A549 (cell line): ENCODE measurements at regions not wholly inside any gene's neighbourhood (a gene's known extent, or its start where the extent isn't known, plus 50 kb on each side); places are given as distances from the start of the nearest gene placed in this dataset.

Experiments
- ATAC-seq, 2 experiments: fragments of 200-7000 bp in 1 of 2; fragments of >200 bp in 1 of 2; cut with Nextera tagmentation in 1 of 2; cut with Tn5 transposase in 1 of 2; 3 replicates each; pipeline versions ENCODE4 v1.8.0 to v1.9.1; 2018 to 2020; ENCODE audit warnings: mild to moderate bottlenecking in 1 of 2, moderate library complexity in 1 of 2
- CTCF ChIA-PET: fragments of 300-600 bp; sonication (Branson Sonifier 250); formaldehyde crosslinking; extraction: SDS; loops from one replicate; lab custom pipeline; 2021; ENCODE audit warnings: antibody characterized with exemption, inconsistent platforms; lab: Yijun Ruan, JAX
- POLR2A ChIA-PET: fragments of 350-600 bp; formaldehyde crosslinking; extraction: SDS; loops from one replicate; lab custom pipeline; 2021; ENCODE audit warnings: antibody characterized with exemption, inconsistent platforms; lab: Yijun Ruan, JAX
- DNase-seq, 2 experiments: peaks; one replicate each; pipeline versions ENCODE4 v3.0.0 to v3.0.0-alpha.2; 2011 to 2016; ENCODE audit warnings: low read depth in 1 of 2, low spot score in 1 of 2
- FAIRE-seq: peaks from 2 replicates; lab custom pipeline; 2011; peaks lifted over from hg19 to GRCh38; lab: Jason Lieb, UNC
- H3K27ac ChIP-seq, 2 experiments: fragments of >200 bp; sonication (Bioruptor Twin); formaldehyde crosslinking; 3 replicates each; pipeline ENCODE4 v1.5.1; 2016 to 2017
- H3K4me1 ChIP-seq: fragments of >200 bp; sonication (Bioruptor Twin); formaldehyde crosslinking; 3 replicates; pipeline ENCODE4 v1.6.1; 2016
- H3K4me2 ChIP-seq: fragments of >200 bp; sonication (Bioruptor Twin); formaldehyde crosslinking; 3 replicates; pipeline ENCODE4 v1.6.1; 2016
- H3K4me3 ChIP-seq: fragments of >200 bp; sonication (Bioruptor Twin); formaldehyde crosslinking; 3 replicates; pipeline ENCODE4 v1.5.1; 2016
- H3K9me3 ChIP-seq: fragments of >200 bp; sonication (Bioruptor Twin); formaldehyde crosslinking; 3 replicates; pipeline ENCODE4 v1.6.1; 2016
- BHLHE40 ChIP-seq: IDR thresholded peaks from 2 replicates; pipeline ENCODE4 v1.6.1; 2012; ENCODE audit warnings: low read depth, low read length, inconsistent platforms
- CBX8 ChIP-seq: fragments of 200-600 bp; sonication (generic); IDR thresholded peaks from 2 replicates; pipeline ENCODE4 v1.6.1; 2016
- EP300 ChIP-seq, 2 experiments: fragments of >200 bp; sonication (Bioruptor Twin); formaldehyde crosslinking; IDR thresholded peaks; 2 replicates in 1 of 2; 3 replicates in 1 of 2; pipeline ENCODE4 v1.6.1; 2016 to 2017
- ESRRA ChIP-seq: fragments of 150-350 bp; IDR thresholded peaks from 2 replicates; pipeline ENCODE4 v1.6.1; 2014; ENCODE audit warnings: mild to moderate bottlenecking, low read length, borderline replicate concordance
- GATA3 ChIP-seq: IDR thresholded peaks from 2 replicates; pipeline ENCODE4 v1.6.1; 2012; ENCODE audit warnings: borderline replicate concordance
- HOXB13 ChIP-seq: fragments of 250-450 bp; sonication (Bioruptor Pico); IDR thresholded peaks from 2 replicates; pipeline ENCODE4 v1.5.0; 2020; ENCODE audit warnings: low read depth, mild to moderate bottlenecking, moderate library complexity
- KDM1A ChIP-seq: fragments of 200-600 bp; sonication (generic); IDR thresholded peaks from 2 replicates; pipeline ENCODE4 v1.6.1; 2016; ENCODE audit warnings: low read depth, mild to moderate bottlenecking
- MAFK ChIP-seq: fragments of 450-650 bp; IDR thresholded peaks from 2 replicates; pipeline ENCODE4 v1.6.1; 2014; ENCODE audit not compliant: partially characterized antibody
- MYC ChIP-seq: IDR thresholded peaks from 2 replicates; pipeline ENCODE4 v1.6.1; 2012; ENCODE audit warnings: mild to moderate bottlenecking, inconsistent platforms, low read length, improper control_type of control experiment, borderline replicate concordance
- NFE2L2 ChIP-seq: fragments of 150-350 bp; conservative IDR thresholded peaks from 2 replicates; pipeline ENCODE4 v1.6.1; 2014; ENCODE audit warnings: low read length
- NR3C1 ChIP-seq: fragments of >200 bp; sonication (Bioruptor Twin); formaldehyde crosslinking; IDR thresholded peaks from 3 replicates; pipeline ENCODE4 v1.6.1; 2017
- POLR2A ChIP-seq: IDR thresholded peaks from 2 replicates; pipeline ENCODE4 v1.6.1; 2012; ENCODE audit warnings: mild to moderate bottlenecking, low read length
- RAD21 ChIP-seq, 2 experiments: fragments of >200 bp in 1 of 2; sonication (Bioruptor Twin) in 1 of 2; formaldehyde crosslinking in 1 of 2; IDR thresholded peaks in 1 of 2; conservative IDR thresholded peaks in 1 of 2; 2 replicates in 1 of 2; 3 replicates in 1 of 2; pipeline ENCODE4 v1.6.1; 2012 to 2018; ENCODE audit warnings: inconsistent platforms in 1 of 2
- RARB ChIP-seq: fragments of 250-450 bp; sonication (Bioruptor Pico); IDR thresholded peaks from 2 replicates; pipeline ENCODE4 v1.8.0; 2021; ENCODE audit warnings: mild to moderate bottlenecking, moderate library complexity
- SMC3 ChIP-seq: fragments of >200 bp; sonication (Bioruptor Twin); formaldehyde crosslinking; IDR thresholded peaks from 3 replicates; pipeline ENCODE4 v1.6.1; 2018; ENCODE audit warnings: inconsistent platforms
- SREBF2 ChIP-seq: fragments of 450-650 bp; IDR thresholded peaks from 2 replicates; pipeline ENCODE4 v1.6.1; 2014; ENCODE audit warnings: mild to moderate bottlenecking, moderate library complexity
- TFCP2L1 ChIP-seq: fragments of 250-450 bp; sonication (Bioruptor Pico); IDR thresholded peaks from 2 replicates; pipeline ENCODE4 v1.5.0; 2021; ENCODE audit warnings: mild to moderate bottlenecking
- ZC3H11A ChIP-seq: fragments of 450-650 bp; IDR thresholded peaks from 2 replicates; pipeline ENCODE4 v1.6.1; 2014; ENCODE audit warnings: antibody characterized with exemption, mild to moderate bottlenecking
- ZSCAN20 ChIP-seq: fragments of 250-450 bp; sonication (Bioruptor Pico); IDR thresholded peaks from 2 replicates; pipeline ENCODE4 v1.8.0; 2022; ENCODE audit warnings: mild to moderate bottlenecking, moderate library complexity
- WGBS: methylation state at CpG from one replicate; pipeline ENCODE4 v1.1.6; 2017; ENCODE audit errors: missing lambda C conversion rate; 5-methylcytosine and 5-hydroxymethylcytosine counted together
- TF ChIP-seq, protein P1 (sequence below): fragments of 250-450 bp; sonication (Bioruptor Pico); IDR thresholded peaks from 2 replicates; pipeline ENCODE4 v1.5.0; 2021; ENCODE audit warnings: mild to moderate bottlenecking, moderate library complexity, borderline replicate concordance
- TF ChIP-seq, protein P2 (sequence below): IDR thresholded peaks from 2 replicates; pipeline ENCODE4 v1.6.1; 2012
- TF ChIP-seq, protein P3 (sequence below): IDR thresholded peaks from 2 replicates; pipeline ENCODE4 v1.6.1; 2012; ENCODE audit warnings: low read depth, borderline replicate concordance
- TF ChIP-seq, protein P4 (sequence below): fragments of >200 bp; sonication (Bioruptor Twin); formaldehyde crosslinking; IDR thresholded peaks from 2 replicates; pipeline ENCODE4 v1.6.1; 2016
- TF ChIP-seq, protein P5 (sequence below): fragments of 250-450 bp; sonication (Bioruptor Pico); IDR thresholded peaks from 2 replicates; pipeline ENCODE4 v1.5.0; 2020; ENCODE audit warnings: low read depth, mild to moderate bottlenecking, moderate library complexity

DNA sequence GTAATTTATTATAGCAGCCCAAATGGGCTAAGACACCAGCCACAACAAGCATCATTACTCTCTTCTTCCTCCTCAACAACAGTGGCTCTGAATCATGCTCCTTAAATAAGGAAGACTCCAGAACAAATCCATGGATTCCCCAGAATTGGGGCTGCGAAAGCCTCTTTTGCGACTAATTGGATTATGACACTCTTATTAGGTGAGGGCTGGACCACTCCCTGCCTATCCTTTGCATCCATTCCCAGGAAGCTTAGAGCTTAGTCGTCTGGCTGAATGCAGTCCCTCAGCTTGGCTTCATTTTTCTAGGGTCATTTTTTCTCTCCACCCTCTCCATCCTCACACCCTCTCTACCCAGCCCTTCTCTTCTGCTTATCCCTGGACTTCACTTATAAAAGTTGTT is 227.7 kb downstream of the ZNF621 start:
- WGBS = 58% methylated on average over 3 of the region's 3 CpGs
- Histone ChIP-seq H3K4me3 (no peak overlapping the region), H3K4me1 (no peaks in the 10 kb centered on the region), H3K4me2 (no peak overlapping the region), H3K27ac (no peak overlapping the region), H3K9me3 (no peaks in the 10 kb centered on the region)
- FAIRE-seq (no peak), DNase-seq (no peak), ATAC-seq (no peak)
- CTCF ChIA-PET = no interaction called here
- POLR2A ChIA-PET = no interaction called here
- TF ChIP-seq CBX8 (no peak), SREBF2 (no peak), MAFK (no peak), RAD21 (conservative IDR thresholded peaks at IDR 0.05 in 1 of 2, IDR thresholded peaks at IDR 0.05 in 1 of 2) (no peak), BHLHE40 (no peak), EP300 (IDR thresholded peaks at IDR 0.05) (no peak), RARB (CRISPR knock-in tag) (no peak), GATA3 (no peak), KDM1A (no peak), ESRRA (no peak), NR3C1 (no peak), MYC (no peak), SMC3 (no peak)
- TF ChIP-seq, protein P1, sequence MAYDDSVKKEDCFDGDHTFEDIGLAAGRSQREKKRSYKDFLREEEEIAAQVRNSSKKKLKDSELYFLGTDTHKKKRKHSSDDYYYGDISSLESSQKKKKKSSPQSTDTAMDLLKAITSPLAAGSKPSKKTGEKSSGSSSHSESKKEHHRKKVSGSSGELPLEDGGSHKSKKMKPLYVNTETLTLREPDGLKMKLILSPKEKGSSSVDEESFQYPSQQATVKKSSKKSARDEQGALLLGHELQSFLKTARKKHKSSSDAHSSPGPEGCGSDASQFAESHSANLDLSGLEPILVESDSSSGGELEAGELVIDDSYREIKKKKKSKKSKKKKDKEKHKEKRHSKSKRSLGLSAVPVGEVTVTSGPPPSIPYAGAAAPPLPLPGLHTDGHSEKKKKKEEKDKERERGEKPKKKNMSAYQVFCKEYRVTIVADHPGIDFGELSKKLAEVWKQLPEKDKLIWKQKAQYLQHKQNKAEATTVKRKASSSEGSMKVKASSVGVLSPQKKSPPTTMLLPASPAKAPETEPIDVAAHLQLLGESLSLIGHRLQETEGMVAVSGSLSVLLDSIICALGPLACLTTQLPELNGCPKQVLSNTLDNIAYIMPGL = no peak
- TF ChIP-seq, protein P2, sequence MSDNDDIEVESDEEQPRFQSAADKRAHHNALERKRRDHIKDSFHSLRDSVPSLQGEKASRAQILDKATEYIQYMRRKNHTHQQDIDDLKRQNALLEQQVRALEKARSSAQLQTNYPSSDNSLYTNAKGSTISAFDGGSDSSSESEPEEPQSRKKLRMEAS = no peak
- TF ChIP-seq, protein P3, sequence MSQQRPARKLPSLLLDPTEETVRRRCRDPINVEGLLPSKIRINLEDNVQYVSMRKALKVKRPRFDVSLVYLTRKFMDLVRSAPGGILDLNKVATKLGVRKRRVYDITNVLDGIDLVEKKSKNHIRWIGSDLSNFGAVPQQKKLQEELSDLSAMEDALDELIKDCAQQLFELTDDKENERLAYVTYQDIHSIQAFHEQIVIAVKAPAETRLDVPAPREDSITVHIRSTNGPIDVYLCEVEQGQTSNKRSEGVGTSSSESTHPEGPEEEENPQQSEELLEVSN = no peak

DNA sequence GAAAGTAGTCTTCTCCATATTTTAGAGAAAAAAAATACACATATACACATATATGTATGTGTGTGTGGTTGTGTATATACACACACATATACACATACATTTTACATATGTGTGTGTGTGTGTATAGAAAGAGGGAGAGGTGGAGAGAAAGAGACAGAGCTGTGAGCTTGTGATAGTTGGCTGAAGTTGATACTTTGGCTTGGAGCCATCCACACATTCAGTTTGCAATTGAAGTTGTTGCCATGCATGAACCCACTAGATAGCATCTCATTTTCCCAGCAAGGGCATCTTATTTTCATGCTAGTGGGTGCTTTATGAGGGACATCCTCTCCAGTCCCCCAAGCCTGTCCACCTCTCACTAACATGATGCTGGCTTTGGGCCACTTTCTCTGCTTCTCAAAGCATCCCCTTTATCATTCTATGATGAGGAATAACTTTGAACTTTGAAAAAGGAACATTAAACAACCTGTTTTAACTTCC is 228.6 kb downstream of the ZNF621 start:
- H3K4me3 ChIP-seq = no peak overlapping the region
- ATAC-seq = no peak
- no peak for TF ChIP-seq ZSCAN20 (CRISPR knock-in tag)
- no peak for TF ChIP-seq TFCP2L1 (CRISPR knock-in tag)
- TF ChIP-seq NR3C1 = no peak
- TF ChIP-seq, protein P4, sequence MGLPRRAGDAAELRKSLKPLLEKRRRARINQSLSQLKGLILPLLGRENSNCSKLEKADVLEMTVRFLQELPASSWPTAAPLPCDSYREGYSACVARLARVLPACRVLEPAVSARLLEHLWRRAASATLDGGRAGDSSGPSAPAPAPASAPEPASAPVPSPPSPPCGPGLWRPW = no peak
- no peak for TF ChIP-seq KDM1A
- no peak for TF ChIP-seq HOXB13 (CRISPR knock-in tag)
- TF ChIP-seq NFE2L2 = no peak
- no peak for TF ChIP-seq RARB (CRISPR knock-in tag)
- TF ChIP-seq ZC3H11A = no peak
- no peak for TF ChIP-seq POLR2A
- TF ChIP-seq, protein P5, sequence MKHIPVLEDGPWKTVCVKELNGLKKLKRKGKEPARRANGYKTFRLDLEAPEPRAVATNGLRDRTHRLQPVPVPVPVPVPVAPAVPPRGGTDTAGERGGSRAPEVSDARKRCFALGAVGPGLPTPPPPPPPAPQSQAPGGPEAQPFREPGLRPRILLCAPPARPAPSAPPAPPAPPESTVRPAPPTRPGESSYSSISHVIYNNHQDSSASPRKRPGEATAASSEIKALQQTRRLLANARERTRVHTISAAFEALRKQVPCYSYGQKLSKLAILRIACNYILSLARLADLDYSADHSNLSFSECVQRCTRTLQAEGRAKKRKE (CRISPR knock-in tag) = no peak
- TF ChIP-seq, protein P2 = no peak
- H3K4me2 ChIP-seq = no peak overlapping the region
- no peak overlapping the region for H3K27ac ChIP-seq
- FAIRE-seq = no peak
- H3K4me1 ChIP-seq = no peaks in the 10 kb centered on the region
- ChIA-PET POLR2A (no interaction called here), CTCF (interaction anchor here (0.7 kb wide), 1 partner anchor 1419 kb away, joined by 3 read pairs; no protein-coding TSS in a partner anchor)
- no peaks in the 10 kb centered on the region for H3K9me3 ChIP-seq
- DNase-seq = no peak
